ENCODE measurements at regions not wholly inside any gene's neighbourhood (a gene's known extent, or its start where the extent isn't known, plus 50 kb on each side); places are given as distances from the start of the nearest gene placed in this dataset.

GRCh38 chr1:37373413-37373812 lies 101.0 kb upstream of the ZC3H12A start:
- TF ChIP-seq, protein P1, sequence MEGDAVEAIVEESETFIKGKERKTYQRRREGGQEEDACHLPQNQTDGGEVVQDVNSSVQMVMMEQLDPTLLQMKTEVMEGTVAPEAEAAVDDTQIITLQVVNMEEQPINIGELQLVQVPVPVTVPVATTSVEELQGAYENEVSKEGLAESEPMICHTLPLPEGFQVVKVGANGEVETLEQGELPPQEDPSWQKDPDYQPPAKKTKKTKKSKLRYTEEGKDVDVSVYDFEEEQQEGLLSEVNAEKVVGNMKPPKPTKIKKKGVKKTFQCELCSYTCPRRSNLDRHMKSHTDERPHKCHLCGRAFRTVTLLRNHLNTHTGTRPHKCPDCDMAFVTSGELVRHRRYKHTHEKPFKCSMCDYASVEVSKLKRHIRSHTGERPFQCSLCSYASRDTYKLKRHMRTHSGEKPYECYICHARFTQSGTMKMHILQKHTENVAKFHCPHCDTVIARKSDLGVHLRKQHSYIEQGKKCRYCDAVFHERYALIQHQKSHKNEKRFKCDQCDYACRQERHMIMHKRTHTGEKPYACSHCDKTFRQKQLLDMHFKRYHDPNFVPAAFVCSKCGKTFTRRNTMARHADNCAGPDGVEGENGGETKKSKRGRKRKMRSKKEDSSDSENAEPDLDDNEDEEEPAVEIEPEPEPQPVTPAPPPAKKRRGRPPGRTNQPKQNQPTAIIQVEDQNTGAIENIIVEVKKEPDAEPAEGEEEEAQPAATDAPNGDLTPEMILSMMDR (IDR thresholded peaks at IDR 0.05) = no peak
- TF ChIP-seq POLR2A (IDR thresholded peaks at IDR 0.05) = no peak
